Vagina (tissue), 2 donors: ENCODE measurements at regions not wholly inside any gene's neighbourhood (a gene's known extent, or its start where the extent isn't known, plus 50 kb on each side); places are given as distances from the start of the nearest gene placed in this dataset.

ENCODE experiments used
- DNase-seq, 2 donors: peaks; one replicate each; pipeline ENCODE4 v3.0.0-alpha.2; 2017; ENCODE audit errors: extremely low spot score in 2 of 2
- H3K27ac ChIP-seq: fragments of 200-600 bp; sonication (generic); one replicate; pipeline ENCODE4 v1.5.1; 2019
- H3K27me3 ChIP-seq: fragments of 200-600 bp; sonication (generic); one replicate; pipeline ENCODE4 v1.5.1; 2019
- H3K36me3 ChIP-seq, 2 donors: fragments of 200-600 bp; sonication (generic); one replicate each; pipeline ENCODE4 v1.5.1; 2017 to 2019
- H3K4me1 ChIP-seq: fragments of 200-600 bp; sonication (generic); one replicate; pipeline ENCODE4 v1.5.1; 2019
- H3K4me3 ChIP-seq, 2 donors: fragments of 200-600 bp; sonication (generic); 1 replicate in 1 of 2; 2 replicates in 1 of 2; pipeline ENCODE4 v1.5.1; 2016 to 2019
- H3K9me3 ChIP-seq: fragments of 200-600 bp; sonication (generic); one replicate; pipeline ENCODE4 v1.5.1; 2019
- POLR2A ChIP-seq, 2 donors: fragments of 450-650 bp; IDR thresholded peaks; one replicate each; pipeline ENCODE4 v1.6.1; 2017; ENCODE audit warnings: antibody characterized with exemption in 2 of 2, mild to moderate bottlenecking in 2 of 2, moderate library complexity in 2 of 2
- POLR2AphosphoS5 ChIP-seq, 2 donors: sonication (generic); formaldehyde crosslinking; IDR thresholded peaks; one replicate each; pipeline ENCODE4 v1.9.0; 2017; ENCODE audit warnings: antibody characterized with exemption in 2 of 2, mild to moderate bottlenecking in 2 of 2, low read depth in 1 of 2; ENCODE audit not compliant: insufficient read depth in 1 of 2
- intact Hi-C: fragments of 100-400 bp; cut with DNase I; formaldehyde crosslinking; loops from one replicate; pipeline ENCODE4 v1.15.1; 2023
- TF ChIP-seq, protein P1 (sequence below), 3 experiments: fragments of 450-650 bp in 2 of 3; fragments of 200-600 bp in 1 of 3; sonication (generic) in 1 of 3; IDR thresholded peaks; one replicate each; pipeline ENCODE4 v1.5.1; 2017 to 2019; ENCODE audit warnings: antibody characterized with exemption in 3 of 3, mild to moderate bottlenecking in 2 of 3, moderate library complexity in 2 of 3

DNA sequence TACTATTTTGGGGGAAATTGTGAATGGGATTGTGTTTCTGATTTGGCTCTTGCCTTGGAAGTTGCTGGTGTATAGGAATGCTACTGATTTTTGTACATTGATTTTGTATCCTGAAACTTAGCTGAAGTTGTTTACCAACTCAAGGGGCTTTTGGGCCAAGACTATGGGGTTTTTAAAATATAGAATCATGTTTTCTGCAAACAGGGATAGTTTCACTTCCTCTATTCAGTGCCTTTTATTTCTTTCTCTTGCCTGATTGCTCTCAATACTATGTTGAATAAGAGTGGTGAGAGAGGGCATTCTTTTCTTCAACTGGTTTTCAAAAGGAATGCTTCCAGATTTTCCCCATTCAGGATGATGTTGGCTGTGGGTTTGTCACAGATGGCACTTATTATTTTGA is 1383.8 kb upstream of the ACVR2A start:
- H3K36me3 ChIP-seq: no peaks in the 10 kb centered on the region
- no peaks in the 10 kb centered on the region for H3K4me1 ChIP-seq
- no peak overlapping the region for H3K27ac ChIP-seq
- H3K4me3 ChIP-seq: no peak overlapping the region
- no peak for DNase-seq
- TF ChIP-seq POLR2AphosphoS5 (IDR thresholded peaks at IDR 0.05; ENCODE audit: insufficient read depth in 1 of 2, low read depth in 1 of 2): no peak
- TF ChIP-seq, protein P1, sequence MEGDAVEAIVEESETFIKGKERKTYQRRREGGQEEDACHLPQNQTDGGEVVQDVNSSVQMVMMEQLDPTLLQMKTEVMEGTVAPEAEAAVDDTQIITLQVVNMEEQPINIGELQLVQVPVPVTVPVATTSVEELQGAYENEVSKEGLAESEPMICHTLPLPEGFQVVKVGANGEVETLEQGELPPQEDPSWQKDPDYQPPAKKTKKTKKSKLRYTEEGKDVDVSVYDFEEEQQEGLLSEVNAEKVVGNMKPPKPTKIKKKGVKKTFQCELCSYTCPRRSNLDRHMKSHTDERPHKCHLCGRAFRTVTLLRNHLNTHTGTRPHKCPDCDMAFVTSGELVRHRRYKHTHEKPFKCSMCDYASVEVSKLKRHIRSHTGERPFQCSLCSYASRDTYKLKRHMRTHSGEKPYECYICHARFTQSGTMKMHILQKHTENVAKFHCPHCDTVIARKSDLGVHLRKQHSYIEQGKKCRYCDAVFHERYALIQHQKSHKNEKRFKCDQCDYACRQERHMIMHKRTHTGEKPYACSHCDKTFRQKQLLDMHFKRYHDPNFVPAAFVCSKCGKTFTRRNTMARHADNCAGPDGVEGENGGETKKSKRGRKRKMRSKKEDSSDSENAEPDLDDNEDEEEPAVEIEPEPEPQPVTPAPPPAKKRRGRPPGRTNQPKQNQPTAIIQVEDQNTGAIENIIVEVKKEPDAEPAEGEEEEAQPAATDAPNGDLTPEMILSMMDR (IDR thresholded peaks at IDR 0.05): no peak
- TF ChIP-seq POLR2A (IDR thresholded peaks at IDR 0.05): no peak
- H3K27me3 ChIP-seq: no peaks in the 10 kb centered on the region
- intact Hi-C loops: no loop called here
- no peaks in the 10 kb centered on the region for H3K9me3 ChIP-seq

DNA sequence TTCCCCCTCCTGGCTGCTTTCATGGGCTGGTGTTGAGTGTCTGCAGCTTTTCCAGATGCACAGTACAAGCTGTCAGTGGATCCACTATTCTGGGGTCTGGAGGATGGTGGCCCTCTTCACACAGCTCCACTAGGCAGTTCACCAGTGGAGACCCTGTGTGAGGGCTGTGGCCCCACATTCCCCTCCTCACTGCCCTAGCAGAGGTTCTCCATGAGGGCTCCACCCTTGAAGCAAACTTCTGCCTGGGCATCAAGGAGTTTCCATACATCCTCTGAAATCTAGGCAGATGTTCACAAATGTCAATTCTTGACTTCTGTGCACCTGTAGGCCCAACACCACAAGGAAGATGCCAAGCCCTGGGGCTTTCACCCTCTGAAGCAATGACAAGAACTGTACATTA is 1386.2 kb upstream of the ACVR2A start:
- no peaks in the 10 kb centered on the region for H3K4me1 ChIP-seq
- intact Hi-C loops: no loop called here

DNA sequence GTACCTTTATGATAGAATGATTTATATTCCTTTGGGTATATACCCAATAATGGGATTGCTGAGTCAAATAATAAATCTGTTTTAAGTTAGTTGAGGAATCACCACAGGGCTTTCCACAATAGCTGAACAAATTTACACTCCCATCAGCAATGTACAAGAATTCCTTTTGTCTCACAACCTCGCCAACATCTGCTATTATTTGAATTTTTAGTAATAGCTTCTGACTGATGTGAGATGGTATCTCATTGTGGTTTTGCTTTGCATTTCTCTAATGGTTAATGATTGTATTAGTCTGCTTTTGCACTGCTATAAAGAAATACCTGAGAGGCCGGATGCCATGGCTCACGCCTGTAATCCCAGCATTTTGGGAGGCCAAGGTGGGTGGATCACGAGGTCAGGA is 1387.6 kb upstream of the ACVR2A start:
- Histone ChIP-seq H3K4me3 (no peak overlapping the region), H3K9me3 (no peaks in the 10 kb centered on the region), H3K36me3 (no peaks in the 10 kb centered on the region), H3K4me1 (no peaks in the 10 kb centered on the region), H3K27ac (no peak overlapping the region), H3K27me3 (no peaks in the 10 kb centered on the region)
- DNase-seq: no peak
- TF ChIP-seq, protein P1 (IDR thresholded peaks at IDR 0.05): no peak
- TF ChIP-seq POLR2A (IDR thresholded peaks at IDR 0.05) (no peak), POLR2AphosphoS5 (IDR thresholded peaks at IDR 0.05; ENCODE audit: insufficient read depth in 1 of 2, low read depth in 1 of 2) (no peak)
- intact Hi-C loops: no loop called here

More for the DNA sequence above, 1386.2 kb upstream of the ACVR2A start:
- H3K27me3 ChIP-seq: no peaks in the 10 kb centered on the region
- no peak for DNase-seq
- H3K27ac ChIP-seq: no peak overlapping the region
- no peaks in the 10 kb centered on the region for H3K9me3 ChIP-seq
- TF ChIP-seq, protein P1 (IDR thresholded peaks at IDR 0.05): no peak
- TF ChIP-seq POLR2A (IDR thresholded peaks at IDR 0.05) (no peak), POLR2AphosphoS5 (IDR thresholded peaks at IDR 0.05; ENCODE audit: insufficient read depth in 1 of 2, low read depth in 1 of 2) (no peak)
- no peaks in the 10 kb centered on the region for H3K36me3 ChIP-seq
- no peak overlapping the region for H3K4me3 ChIP-seq

DNA sequence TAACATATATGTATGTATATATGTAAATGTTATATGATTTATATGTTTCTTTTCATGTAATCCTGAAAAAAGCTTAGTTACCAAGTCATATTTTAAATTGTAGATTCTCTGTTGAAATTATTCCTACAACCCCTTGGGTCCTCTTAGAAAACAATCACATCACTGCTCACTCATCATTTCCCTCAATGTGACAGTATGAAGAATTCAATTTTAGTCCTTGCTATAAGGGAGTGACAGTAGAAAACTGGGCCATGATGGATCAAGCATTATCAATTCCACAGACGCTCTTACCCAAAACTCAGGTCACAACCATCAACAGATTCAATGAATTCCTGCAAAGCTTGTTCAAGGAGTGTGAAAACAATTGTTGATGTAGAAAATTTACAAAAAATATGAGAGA is 1389.5 kb upstream of the ACVR2A start:
- intact Hi-C loops: no loop called here

DNA sequence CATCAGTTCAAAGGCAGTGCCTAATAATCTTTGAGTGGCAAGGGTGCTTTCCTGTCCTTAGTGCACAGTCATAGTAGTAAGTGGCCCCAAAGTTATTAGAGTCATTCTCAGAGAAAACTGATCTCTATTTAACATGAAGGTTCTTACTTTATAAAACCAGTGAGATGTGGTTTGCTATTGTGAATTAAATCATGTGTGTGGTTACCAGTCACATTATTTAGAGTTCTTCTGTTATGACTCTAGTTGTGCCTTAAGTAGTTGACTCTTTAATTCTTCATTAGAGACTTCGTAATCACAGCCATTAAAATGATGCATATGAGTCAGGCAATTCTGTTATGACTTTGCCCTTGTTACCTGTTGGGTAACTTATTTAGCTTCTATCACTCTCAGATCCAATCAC is 1392.9 kb upstream of the ACVR2A start:
- intact Hi-C loops: no loop called here
- no peak for DNase-seq
- H3K36me3 ChIP-seq: no peaks in the 10 kb centered on the region

More for the DNA sequence above, 1389.5 kb upstream of the ACVR2A start:
- Histone ChIP-seq H3K27me3 (no peaks in the 10 kb centered on the region), H3K27ac (no peak overlapping the region), H3K4me1 (no peaks in the 10 kb centered on the region), H3K9me3 (no peaks in the 10 kb centered on the region), H3K4me3 (no peak overlapping the region), H3K36me3 (no peaks in the 10 kb centered on the region)
- TF ChIP-seq POLR2A (IDR thresholded peaks at IDR 0.05) (no peak), POLR2AphosphoS5 (IDR thresholded peaks at IDR 0.05; ENCODE audit: insufficient read depth in 1 of 2, low read depth in 1 of 2) (no peak)
- TF ChIP-seq, protein P1 (IDR thresholded peaks at IDR 0.05): no peak
- DNase-seq: no peak

More for the DNA sequence above, 1392.9 kb upstream of the ACVR2A start:
- TF ChIP-seq, protein P1 (IDR thresholded peaks at IDR 0.05): no peak
- no peak for TF ChIP-seq POLR2AphosphoS5 (IDR thresholded peaks at IDR 0.05; ENCODE audit: insufficient read depth in 1 of 2, low read depth in 1 of 2)
- TF ChIP-seq POLR2A (IDR thresholded peaks at IDR 0.05): no peak
- no peaks in the 10 kb centered on the region for H3K9me3 ChIP-seq
- no peaks in the 10 kb centered on the region for H3K4me1 ChIP-seq
- H3K27ac ChIP-seq: no peak overlapping the region
- H3K4me3 ChIP-seq: no peak overlapping the region
- no peaks in the 10 kb centered on the region for H3K27me3 ChIP-seq
